ENCODE measurements at regions not wholly inside any gene's neighbourhood (a gene's known extent, or its start where the extent isn't known, plus 50 kb on each side); places are given as distances from the start of the nearest gene placed in this dataset.

DNA sequence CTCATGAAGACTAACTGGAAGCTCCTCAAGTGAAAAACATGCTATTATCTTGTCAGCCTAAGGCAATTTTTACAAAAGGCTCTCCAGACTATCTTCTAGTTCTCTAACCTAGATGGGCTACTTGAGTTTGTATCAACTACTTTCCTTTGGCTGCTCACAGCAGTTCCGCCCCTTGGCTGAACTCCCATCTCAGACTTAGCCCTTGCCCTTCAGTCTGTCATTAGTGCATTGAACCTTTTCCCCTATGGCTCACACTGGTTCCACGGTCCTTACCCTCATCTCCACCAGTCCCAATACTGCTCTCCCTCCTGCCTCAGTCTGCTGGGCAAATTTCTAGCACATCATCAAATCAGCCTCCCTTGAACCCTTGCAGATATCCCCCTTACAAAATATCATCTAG is 362.3 kb downstream of the PPP1R2C start:
- TF ChIP-seq EZH2phosphoT487 (conservative IDR thresholded peaks at IDR 0.05; ENCODE audit: low read length), result no peak
- TF ChIP-seq, protein P1, sequence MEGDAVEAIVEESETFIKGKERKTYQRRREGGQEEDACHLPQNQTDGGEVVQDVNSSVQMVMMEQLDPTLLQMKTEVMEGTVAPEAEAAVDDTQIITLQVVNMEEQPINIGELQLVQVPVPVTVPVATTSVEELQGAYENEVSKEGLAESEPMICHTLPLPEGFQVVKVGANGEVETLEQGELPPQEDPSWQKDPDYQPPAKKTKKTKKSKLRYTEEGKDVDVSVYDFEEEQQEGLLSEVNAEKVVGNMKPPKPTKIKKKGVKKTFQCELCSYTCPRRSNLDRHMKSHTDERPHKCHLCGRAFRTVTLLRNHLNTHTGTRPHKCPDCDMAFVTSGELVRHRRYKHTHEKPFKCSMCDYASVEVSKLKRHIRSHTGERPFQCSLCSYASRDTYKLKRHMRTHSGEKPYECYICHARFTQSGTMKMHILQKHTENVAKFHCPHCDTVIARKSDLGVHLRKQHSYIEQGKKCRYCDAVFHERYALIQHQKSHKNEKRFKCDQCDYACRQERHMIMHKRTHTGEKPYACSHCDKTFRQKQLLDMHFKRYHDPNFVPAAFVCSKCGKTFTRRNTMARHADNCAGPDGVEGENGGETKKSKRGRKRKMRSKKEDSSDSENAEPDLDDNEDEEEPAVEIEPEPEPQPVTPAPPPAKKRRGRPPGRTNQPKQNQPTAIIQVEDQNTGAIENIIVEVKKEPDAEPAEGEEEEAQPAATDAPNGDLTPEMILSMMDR (IDR thresholded peaks at IDR 0.05; ENCODE audit: insufficient read depth, low read length, poor library complexity, severe bottlenecking), result no peak
- no peaks in the 10 kb centered on the region for H3K27me3 ChIP-seq (ENCODE audit: low read length)
- H3K79me2 ChIP-seq (ENCODE audit: insufficient read depth, low read length), result no peaks in the 10 kb centered on the region

DNA sequence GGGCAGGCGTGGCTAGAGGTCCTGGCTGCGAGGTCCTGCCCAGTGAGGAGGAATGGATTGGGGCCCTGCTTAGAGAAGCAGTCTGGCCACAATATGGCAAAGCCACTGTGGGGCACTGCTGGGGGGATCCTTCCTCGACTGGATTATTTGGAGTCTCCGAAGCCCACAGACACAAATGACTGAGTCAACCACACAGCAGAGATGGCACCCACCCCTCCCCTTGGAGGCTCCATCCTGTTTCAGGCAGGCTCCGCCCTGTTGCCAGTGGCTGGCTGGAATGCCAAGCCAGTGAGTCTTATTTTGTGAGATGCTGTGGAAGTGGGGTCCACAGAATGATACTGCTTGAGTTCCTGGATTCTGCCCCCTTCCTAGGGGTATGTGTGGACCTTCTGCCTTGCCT is 363.9 kb downstream of the PPP1R2C start:
- no peaks in the 10 kb centered on the region for H3K79me2 ChIP-seq (ENCODE audit: insufficient read depth, low read length)
- no peak for TF ChIP-seq EZH2phosphoT487 (conservative IDR thresholded peaks at IDR 0.05; ENCODE audit: low read length)
- TF ChIP-seq, protein P1 (IDR thresholded peaks at IDR 0.05; ENCODE audit: insufficient read depth, low read length, poor library complexity, severe bottlenecking), result no peak

More for the DNA sequence above, 362.3 kb downstream of the PPP1R2C start:
- no peak overlapping the region for H3K4me2 ChIP-seq (ENCODE audit: low read depth, low read length, poor library complexity, severe bottlenecking)
- H3K9ac ChIP-seq (ENCODE audit: low read length), result no peak overlapping the region
- no peak overlapping the region for H2AFZ ChIP-seq (ENCODE audit: low read depth, low read length, severe bottlenecking)
- H4K20me1 ChIP-seq (ENCODE audit: low read depth, low read length), result no peaks in the 10 kb centered on the region
- H3K9me2 ChIP-seq (replicated peaks; ENCODE audit: insufficient read depth, low read length), result no peaks in the 10 kb centered on the region
- no peaks in the 10 kb centered on the region for H3K36me3 ChIP-seq (ENCODE audit: low read length)
- H3K9me3 ChIP-seq (ENCODE audit: insufficient read depth, low read length), result no peaks in the 10 kb centered on the region
- H3K27ac ChIP-seq (ENCODE audit: low read depth, low read length), result no peak overlapping the region
- no peak overlapping the region for H3K4me3 ChIP-seq (ENCODE audit: insufficient read depth, low read length, poor library complexity, severe bottlenecking)
- H3F3A ChIP-seq (ENCODE audit: insufficient read depth), result no peaks in the 10 kb centered on the region

DNA sequence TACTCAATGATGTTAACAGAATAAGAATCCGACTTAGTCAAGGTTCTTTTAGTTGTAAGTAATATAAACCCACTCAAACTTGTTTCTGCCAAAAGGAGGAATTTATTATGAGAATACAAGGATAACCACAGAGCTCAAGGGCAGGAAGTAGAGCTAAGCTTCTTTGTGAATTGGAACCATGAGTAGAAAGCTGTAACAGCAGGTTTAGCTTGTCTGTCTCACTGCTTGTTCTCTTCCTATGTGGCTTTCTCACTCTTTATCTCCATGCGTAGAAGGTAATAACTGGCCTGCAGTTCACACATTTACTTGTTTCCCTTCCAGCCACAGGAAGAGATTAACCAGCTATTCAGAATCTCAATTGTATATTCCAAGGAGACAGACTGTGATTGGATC is 378.3 kb downstream of the PPP1R2C start:
- Histone ChIP-seq H3K79me2 (ENCODE audit: insufficient read depth, low read length) (no peaks in the 10 kb centered on the region), H3F3A (ENCODE audit: insufficient read depth) (no peaks in the 10 kb centered on the region), H3K4me2 (ENCODE audit: low read depth, low read length, poor library complexity, severe bottlenecking) (no peak overlapping the region), H3K9me3 (ENCODE audit: insufficient read depth, low read length) (no peaks in the 10 kb centered on the region), H3K27me3 (ENCODE audit: low read length) (no peaks in the 10 kb centered on the region), H3K9ac (ENCODE audit: low read length) (no peak overlapping the region), H3K9me2 (replicated peaks; ENCODE audit: insufficient read depth, low read length) (no peaks in the 10 kb centered on the region), H3K36me3 (ENCODE audit: low read length) (no peaks in the 10 kb centered on the region), H3K4me3 (ENCODE audit: insufficient read depth, low read length, poor library complexity, severe bottlenecking) (no peak overlapping the region), H4K20me1 (ENCODE audit: low read depth, low read length) (no peaks in the 10 kb centered on the region), H2AFZ (ENCODE audit: low read depth, low read length, severe bottlenecking) (no peak overlapping the region), H3K27ac (ENCODE audit: low read depth, low read length) (no peak overlapping the region)
- TF ChIP-seq, protein P1 (IDR thresholded peaks at IDR 0.05; ENCODE audit: insufficient read depth, low read length, poor library complexity, severe bottlenecking), result no peak
- no peak for TF ChIP-seq EZH2phosphoT487 (conservative IDR thresholded peaks at IDR 0.05; ENCODE audit: low read length)

More for the DNA sequence above, 363.9 kb downstream of the PPP1R2C start:
- Histone ChIP-seq H2AFZ (ENCODE audit: low read depth, low read length, severe bottlenecking) (no peak overlapping the region), H3F3A (ENCODE audit: insufficient read depth) (no peaks in the 10 kb centered on the region), H3K4me3 (ENCODE audit: insufficient read depth, low read length, poor library complexity, severe bottlenecking) (no peak overlapping the region), H3K9ac (ENCODE audit: low read length) (no peak overlapping the region), H4K20me1 (ENCODE audit: low read depth, low read length) (no peaks in the 10 kb centered on the region), H3K27me3 (ENCODE audit: low read length) (no peaks in the 10 kb centered on the region), H3K4me2 (ENCODE audit: low read depth, low read length, poor library complexity, severe bottlenecking) (no peak overlapping the region), H3K9me2 (replicated peaks; ENCODE audit: insufficient read depth, low read length) (no peaks in the 10 kb centered on the region), H3K9me3 (ENCODE audit: insufficient read depth, low read length) (no peaks in the 10 kb centered on the region), H3K27ac (ENCODE audit: low read depth, low read length) (no peak overlapping the region), H3K36me3 (ENCODE audit: low read length) (no peaks in the 10 kb centered on the region)

Data from SU-DHL-6 (cell line).